HG03060 (cell line): ENCODE measurements at regions not wholly inside any gene's neighbourhood (a gene's known extent, or its start where the extent isn't known, plus 50 kb on each side); places are given as distances from the start of the nearest gene placed in this dataset.

Experiments used
- ATAC-seq: cut with Tn5 transposase; IDR thresholded peaks from one replicate; pipeline ENCODE4 v1.9.1; 2021; ENCODE audit warnings: low read depth, moderate number of reproducible peaks; ENCODE audit not compliant: unreplicated experiment

DNA sequence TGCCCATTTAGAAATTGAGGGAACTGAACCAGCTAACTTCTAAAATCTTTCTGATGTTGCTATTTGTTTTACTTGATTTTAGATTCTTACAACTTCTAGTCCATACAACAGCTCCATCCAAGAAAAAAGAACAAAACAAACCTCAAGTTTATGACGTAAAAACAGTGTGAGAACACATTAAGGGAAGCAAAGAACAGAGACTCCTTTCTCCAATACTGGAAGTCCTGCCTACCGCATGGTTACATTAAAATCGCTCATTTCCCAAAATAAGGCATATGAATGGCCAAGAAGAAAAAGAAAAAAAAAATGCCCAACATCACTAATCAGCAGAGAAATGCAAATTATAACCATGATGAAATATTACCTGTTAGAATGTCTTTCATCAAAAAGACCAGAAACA, 110.0 kb downstream of the TRIB2 start:
- no peak for ATAC-seq

DNA sequence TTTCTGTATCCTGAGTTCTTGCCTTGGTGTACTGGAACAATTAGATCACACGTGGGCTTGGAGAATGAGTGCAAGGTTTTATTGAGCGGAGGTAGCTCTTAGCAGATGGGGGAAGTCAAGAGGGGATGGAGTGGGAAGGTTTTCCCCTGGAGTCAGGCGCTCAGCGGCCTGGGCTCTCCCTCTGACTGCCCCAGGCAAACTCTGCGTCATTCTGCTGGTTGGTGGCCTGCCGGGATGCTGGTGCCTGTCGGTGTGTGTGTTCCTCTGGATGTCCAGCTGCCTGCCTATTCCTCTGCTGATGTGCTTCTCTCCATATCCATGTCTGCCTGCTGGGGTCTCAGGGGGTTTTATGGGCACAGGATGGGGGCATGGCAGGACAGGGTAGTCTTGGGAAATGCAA, 111.0 kb downstream of the TRIB2 start:
- no peak for ATAC-seq

DNA sequence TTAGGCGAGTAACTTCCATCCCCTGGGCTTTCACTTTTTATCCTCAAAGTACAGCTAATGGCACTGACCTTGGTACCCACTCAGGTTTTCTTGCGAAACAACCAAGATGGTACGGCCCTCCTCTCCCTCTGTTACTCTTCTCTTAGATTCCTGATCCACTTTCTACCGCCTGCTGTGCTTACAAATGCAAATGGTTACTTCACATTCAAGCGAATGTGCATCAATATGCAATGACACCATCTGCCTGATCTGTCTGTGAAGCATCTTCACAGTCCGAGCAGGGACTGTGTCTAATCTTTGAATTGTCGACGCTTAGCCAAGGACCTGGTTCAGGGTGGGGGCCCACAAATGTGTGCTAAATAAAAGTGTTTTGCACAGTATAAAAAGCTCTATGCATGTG, 112.2 kb downstream of the TRIB2 start:
- ATAC-seq, result no peak

DNA sequence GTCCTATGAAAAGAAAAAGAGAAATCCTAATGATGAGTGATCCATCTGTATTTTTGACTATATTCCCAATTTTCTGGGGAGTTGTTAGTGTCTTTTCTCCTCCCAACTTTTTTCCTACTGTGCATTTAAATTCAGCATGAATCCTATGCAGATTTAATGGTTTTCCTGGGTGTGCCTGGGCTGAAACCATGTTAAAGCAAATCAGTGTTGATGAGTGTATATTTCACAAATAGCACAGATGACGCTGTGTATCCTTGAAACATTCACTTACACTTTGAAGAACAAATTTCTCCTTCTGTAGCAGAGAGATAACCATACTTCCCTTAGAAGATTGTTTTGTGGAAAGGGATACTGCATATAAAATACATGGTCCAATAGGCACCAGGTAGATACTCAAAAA, 114.3 kb downstream of the TRIB2 start:
- no peak for ATAC-seq

DNA sequence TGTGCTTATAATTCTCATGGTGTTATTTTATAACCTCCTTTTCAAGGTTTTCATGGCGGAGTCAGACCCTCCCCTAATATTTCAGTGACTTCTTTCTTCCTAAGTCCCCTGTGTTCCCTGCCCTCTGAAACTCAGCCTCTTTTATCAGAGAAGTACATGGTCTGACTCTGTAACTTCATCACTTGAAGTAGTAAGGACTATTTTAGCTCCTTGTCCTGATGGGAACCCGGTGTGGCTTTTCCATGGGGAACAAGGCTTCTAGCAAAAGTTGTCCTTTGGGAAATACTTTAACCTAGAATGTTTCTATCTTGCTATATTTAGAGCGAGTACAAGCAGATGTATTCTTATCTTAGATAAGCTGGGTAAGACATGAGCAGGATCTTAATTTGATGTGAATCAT, 117.5 kb downstream of the TRIB2 start:
- no peak for ATAC-seq

DNA sequence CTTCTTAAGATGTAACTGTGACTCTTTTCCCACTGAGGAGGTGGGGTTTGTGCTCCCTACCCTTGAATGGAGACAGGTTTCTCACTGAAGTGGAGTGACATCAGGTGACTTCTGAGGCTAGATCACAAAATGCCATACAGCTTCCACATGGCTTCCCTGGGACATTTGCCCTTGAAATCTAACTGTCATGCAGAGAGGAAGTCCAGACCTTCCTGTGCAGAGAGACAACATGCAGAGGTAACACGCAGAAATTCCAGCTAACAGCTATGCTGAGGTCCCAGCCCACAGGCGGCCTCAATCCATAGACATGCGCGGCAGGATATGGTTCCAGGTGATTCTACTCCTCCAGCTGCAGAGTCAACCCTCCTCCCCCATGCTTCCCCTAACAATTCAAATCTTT, 119.0 kb downstream of the TRIB2 start:
- no peak for ATAC-seq

DNA sequence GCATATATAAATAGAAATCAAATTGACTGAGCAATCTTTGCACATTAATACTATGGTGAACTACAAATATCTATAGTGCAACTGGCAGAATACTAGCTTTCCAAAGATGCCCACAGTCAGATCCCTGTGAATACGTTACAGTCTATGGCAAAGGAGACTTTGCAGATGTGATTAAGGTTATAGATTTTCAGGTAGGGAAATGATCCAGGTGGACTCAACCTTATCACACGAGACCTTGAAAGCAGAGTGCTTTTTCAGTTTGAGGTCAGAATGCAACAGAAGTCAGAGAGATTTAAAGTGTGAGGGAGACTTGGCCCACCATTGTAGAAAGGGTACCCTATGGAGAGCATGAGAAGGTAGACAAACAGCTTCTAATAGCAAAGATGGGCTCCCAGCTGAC, 122.6 kb downstream of the TRIB2 start:
- ATAC-seq, result no peak

DNA sequence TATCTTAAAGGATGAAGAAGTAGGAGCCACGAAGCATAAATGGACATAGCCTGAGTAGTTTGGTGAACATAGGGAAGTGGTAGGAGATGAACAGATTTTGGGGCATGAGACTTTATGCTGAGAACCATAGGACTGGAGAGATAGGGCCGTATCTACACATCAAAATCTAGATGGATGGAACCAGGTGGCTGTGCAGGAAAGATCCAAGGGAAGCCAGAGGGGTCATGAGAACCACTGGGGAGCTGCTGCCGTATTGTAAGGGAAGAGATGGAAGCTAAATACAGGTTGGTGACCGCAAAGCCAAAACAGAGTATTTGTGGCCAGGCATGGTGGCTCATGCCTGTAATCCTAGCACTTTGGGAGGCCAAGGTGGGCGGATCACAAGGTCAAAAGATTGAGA, 124.3 kb downstream of the TRIB2 start:
- no peak for ATAC-seq

DNA sequence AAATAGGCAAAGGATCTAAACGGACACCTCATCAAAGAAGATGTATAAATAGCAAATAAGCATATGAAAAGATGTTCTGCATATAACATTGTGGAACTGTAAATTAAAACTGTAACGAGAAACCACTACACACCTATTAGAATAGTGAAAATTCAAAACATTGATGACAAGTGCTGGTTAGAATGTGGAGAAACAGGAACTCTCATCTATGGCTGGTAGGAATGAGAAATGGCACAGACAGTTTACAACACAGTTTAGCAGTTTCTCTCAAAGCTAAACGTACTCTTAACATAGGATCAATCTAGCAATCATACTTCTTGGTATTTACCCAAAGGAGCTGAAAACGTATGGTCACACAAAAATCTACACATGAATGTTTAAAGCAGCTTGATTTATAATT, 126.2 kb downstream of the TRIB2 start:
- ATAC-seq, result no peak

DNA sequence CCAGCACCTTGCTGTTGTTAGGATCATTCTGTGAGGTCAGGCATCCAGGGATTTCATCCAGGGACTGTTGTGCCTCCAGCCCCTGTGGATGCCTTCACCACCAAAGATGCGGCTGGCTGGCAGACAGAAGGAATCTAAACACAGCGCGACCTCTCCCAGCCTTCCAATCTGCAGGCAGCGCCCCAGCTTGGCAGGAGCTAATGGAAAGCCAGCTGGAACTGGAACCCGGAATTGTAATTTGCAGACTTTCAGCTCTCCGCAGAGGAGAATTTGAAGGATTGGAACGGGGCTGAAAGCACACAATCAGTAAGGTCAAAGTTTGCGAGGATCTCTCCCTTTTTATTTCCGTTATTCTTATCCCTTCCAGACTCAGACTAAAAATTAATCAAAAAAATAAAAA, 127.8 kb downstream of the TRIB2 start:
- ATAC-seq, result no peak

DNA sequence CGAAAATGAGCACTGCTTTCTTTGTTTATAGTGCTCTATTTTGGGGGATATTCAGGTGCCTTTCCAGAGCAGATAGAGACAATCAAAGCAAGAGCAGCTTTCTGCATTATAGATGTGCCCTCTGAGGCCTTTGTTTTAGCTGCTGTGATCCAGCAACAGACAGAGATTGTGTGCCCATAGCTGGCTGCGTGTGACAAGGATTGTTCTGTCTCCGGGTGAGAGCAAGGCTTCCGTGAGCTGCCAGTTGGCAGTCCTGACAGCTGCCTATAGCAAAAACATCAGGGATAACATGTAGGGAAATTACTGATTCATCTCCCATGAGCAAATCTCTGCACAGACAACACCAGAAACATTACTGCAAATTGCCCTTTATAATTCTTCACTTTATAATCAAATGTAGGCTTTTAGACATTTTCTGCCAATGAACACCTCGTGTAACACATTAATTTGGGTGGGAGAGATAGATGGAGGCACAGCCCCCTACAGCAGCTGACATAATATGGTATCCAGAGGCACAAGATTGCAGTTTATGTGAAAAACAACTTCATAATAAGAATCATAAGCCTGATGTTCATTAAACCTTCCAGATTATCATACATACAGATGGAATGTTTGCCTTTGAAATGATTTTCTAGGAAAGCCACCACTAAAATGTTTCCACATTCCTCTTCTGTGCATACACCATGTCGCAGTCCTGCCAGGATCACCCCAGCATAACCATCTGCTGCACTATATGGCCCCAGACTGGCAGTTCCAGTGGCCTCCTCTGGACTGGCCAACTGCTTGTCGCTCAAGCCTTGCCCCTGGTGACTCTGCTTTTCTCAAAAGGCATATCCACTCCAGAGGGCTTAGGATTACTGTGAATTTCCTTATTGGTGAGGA, 131.2 kb downstream of the TRIB2 start:
- ATAC-seq, result no peak

DNA sequence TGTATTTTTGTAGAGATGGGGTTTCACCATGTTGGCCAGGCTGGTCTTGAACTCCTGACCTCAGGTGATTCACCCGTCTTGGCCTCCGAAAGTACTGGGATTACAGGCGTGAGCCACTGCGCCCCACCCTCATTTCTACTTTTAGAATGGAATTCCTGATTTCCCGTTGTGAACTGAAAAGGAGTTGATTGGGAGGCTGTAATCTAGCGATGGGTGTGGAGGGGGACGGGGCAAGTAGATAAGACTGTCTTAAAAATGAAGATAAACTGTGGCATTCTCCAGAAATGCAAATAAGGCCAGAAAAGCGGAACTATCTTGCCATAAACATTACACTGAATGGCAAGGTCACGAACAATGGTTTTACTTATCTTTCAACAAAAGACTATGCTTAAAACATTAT, 135.4 kb downstream of the TRIB2 start:
- no peak for ATAC-seq

DNA sequence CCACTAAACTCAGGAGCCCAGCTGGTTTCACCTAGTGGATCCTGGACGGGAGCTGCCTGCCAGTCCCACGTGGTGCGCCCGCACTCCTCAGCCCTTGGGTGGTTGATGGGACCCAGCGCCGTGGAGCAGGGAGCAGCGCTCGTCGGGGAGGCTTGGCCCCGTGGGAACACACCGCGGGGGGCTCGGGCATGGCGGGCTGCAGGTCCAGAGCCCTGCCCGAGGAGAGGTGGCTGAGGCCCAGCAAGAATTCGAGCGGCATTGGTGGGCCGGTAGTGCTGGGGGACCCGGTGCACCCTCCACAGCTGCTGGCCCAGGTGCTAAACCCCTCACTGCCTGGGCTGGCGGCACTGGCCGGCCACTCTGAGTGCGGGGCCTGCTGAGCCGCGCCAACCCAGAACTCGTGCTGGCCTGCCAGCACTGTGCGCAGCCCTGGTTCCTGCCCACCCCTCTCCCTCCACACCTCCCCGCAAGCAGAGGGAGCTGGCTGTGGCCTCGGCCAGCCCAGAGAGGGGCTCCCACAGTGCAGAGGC, 137.3 kb downstream of the TRIB2 start:
- no peak for ATAC-seq

DNA sequence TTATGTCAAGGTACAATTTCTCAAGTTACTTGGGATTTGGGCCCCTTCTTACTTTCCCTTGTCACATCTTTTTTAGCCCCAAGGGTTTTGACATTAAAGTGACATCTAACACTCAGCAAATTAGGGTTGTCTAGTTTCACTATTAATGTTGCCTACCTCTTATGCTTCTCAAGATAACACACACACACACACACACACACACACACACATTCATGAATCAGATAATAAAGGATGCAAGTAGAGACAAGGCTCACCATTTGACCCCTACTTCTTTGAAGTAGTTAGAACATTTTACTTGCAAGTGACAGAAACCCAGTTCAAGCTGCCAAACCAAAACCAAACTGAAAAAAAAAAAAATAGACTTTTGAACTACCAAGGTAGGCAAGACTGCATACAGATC, 138.8 kb downstream of the TRIB2 start:
- ATAC-seq, result no peak

DNA sequence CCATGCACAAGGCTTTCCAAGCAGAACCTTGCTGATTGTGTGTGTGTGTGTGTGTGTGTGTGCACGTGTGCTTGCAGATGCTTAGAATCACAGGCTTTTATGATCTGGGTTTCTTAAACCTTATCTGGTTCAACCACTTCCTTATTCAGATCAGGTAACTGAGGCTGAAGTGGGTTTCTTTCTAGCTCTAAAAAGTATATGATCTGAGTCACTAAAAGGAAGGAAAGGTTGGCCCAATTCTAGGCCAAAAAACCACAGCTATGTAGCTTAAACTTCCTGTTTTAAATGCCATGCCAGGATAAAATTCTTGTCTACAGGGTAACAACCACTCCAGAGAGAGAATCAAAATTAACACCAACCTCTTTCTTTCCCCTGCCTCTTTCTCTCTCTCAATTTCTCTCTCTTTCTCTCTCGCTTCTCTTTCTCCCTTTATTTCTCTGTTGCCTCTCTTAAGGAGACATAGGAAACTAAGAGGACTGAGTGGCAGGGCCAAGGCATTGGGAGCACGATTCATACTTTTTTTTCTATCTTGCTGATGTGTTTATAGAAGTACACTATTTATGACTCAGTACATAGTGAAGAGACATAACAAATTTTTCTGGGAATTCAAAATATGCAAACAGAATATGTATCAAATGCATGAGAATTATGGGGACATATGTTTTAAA, 140.3 kb downstream of the TRIB2 start:
- ATAC-seq, result no peak

DNA sequence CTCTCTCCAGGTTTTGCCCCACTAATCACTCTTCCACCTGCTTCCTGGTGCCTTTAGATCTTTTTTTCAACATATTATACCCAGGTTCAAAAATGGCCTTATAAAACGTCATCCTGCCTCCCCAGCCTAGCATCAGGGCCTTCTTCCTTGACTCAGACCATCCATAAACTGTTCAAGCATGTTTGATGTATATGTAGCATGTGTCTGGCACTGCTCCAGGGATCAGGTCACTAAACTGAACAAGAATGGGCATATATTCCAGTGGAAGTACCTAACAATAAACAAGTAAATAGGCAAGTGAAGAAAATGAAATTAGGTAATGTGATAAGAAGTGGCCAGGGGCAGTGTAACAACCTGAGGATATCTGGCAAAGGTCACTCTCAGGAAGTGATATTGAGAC, 141.2 kb downstream of the TRIB2 start:
- no peak for ATAC-seq

DNA sequence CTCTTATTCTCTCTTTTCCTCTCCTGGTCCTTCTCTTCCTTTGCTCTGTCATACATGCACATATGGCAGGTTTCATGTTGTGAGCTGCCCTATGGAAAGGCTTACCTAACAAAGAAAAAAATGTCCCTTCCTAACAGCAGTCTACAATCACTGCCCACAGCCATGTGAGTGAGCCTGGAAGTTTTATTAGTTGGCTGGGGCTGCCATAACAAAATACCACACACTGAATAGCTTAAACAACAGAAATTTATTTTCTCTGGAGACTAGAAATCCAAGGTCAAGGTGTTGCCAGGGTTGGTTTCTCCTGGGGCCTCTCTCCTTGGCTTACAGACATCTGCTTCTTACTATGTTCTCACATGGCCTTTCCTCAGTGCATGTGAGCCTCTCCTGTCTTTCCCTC, 142.1 kb downstream of the TRIB2 start:
- no peak for ATAC-seq

DNA sequence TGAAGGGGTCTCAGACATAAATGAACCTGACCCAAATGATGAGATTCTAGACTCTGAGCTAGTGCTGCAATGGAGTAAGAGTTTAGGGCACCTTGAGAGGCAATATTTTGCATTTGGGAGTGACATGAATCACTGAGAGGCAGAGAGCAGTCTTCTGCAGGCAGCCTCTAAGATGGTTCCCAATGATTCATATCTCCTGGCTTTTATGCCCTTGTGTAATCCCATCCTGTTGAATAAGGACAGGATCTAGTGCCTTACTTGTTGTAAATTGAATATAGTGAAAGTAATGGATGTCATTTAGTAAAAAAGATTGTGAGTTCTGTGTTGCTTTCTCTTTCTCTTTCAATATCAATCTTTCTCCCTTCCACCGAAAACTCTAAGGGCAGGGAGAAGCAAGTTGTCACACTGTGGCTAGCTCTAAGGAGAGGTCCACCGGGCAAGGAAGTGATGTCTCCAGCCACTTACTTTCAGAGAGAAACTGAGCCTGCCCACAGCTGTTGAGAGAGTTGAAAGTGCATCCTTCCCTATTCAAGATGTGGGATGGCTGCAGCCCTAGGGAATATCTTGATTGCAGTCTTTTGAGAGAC, 144.7 kb downstream of the TRIB2 start:
- ATAC-seq, result no peak

DNA sequence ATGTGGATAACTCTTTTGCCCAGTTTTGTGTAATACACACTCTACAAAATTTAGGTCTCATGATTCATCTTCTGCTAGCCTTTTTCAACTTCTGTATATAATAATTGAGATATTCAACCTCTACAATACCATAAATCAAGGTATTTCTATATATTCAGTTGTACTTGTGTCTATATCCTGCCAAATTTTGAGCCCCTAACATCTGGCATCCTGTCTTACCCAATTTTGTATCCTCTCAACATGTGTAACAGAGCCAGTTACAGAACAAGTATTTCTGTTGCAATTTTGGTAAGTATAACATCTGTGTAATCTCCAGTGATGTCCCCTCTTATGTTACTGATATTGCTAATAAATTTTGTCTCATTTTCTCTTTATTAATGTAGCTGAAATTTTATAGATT, 145.8 kb downstream of the TRIB2 start:
- no peak for ATAC-seq

DNA sequence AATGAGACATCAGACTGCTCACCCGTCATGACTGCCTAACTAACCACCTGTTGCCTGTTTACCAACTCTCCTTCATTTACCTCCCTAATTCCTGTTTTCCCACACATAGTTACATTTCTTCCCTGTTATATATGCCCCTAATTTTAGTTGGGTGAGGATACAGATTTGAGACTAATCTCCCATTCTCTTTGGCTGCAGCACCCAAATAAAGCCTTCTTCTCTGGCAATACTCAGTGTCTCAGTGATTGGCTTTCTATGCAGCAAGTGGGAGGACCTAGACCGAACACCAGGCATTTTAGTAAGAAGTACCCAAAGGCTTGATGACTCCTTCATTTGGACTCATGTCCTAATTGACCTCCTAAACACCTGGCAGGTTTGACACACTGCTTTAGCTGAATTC, 147.2 kb downstream of the TRIB2 start:
- ATAC-seq, result no peak

DNA sequence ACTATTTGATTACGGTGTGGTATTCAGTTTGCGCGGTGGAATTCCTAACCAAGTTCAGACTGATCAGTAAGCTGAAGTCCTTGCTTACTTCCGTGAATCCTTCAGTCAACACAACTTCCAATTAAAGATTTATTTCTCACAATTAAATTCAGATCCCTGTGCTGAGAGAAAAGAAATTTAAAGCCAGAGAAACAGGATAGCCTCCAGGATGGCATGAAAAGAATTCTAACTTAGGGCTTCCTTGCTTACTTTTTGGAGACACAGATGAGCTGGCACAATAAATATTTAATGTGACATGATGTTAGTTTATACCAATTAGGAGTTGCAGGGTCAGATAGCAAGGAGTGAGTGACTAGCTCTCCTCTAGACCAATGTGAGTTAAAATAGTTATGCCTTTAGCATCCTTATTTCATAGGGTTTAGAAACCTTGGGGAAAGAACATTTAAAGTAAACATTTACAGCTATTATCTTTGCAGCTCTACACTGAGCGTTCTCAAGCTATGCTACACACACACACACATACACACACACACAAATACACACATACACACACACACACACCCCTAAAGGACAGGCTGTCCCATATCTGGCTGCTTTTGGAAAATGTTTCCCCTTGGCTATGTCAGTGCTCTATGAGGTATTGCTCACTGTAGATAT, 151.0 kb downstream of the TRIB2 start:
- ATAC-seq, result no peak
